OCI-LY3 (cell line): ENCODE measurements at regions not wholly inside any gene's neighbourhood (a gene's known extent, or its start where the extent isn't known, plus 50 kb on each side); places are given as distances from the start of the nearest gene placed in this dataset.

Experiments used
- H2AFZ ChIP-seq: fragments of 200-600, 300-600 bp; shearing (Covaris generic); 2 replicates; pipeline ENCODE4 v1.6.0; 2014; ENCODE audit warnings: antibody characterized with exemption, low read depth, low read length
- H3K27ac ChIP-seq: fragments of 200-600, 300-600 bp; sonication (generic); 2 replicates; pipeline ENCODE4 v1.5.1; 2014; ENCODE audit warnings: mild to moderate bottlenecking, low read length, moderate library complexity, mixed read lengths
- H3K27me3 ChIP-seq: fragments of 200-600, 300-600 bp; sonication (generic); 2 replicates; pipeline ENCODE4 v1.6.1; 2014; ENCODE audit warnings: low read depth, low read length, mixed read lengths
- H3K36me3 ChIP-seq: fragments of 200-600, 300-600 bp; sonication (generic); replicated peaks from 2 replicates; pipeline ENCODE3; 2014; ENCODE audit warnings: low read depth, low read length, mixed read lengths
- H3K4me1 ChIP-seq: fragments of 300-600, 200-600 bp; sonication (generic); 2 replicates; pipeline ENCODE4 v1.6.1; 2014; ENCODE audit warnings: low read length, mixed read lengths
- H3K4me2 ChIP-seq: fragments of 200-600, 300-600 bp; sonication (generic); 2 replicates; pipeline ENCODE4 v1.6.1; 2014; ENCODE audit warnings: low read length, mixed read lengths
- H3K4me3 ChIP-seq: fragments of 300-600, 200-600 bp; sonication (generic); 2 replicates; pipeline ENCODE4 v1.5.1; 2014; ENCODE audit warnings: antibody characterized with exemption, mild to moderate bottlenecking, low read length, moderate library complexity
- H3K79me2 ChIP-seq: fragments of 300-600, 200-600 bp; shearing (Covaris generic); 2 replicates; pipeline ENCODE4 v1.6.1; 2014; ENCODE audit warnings: mild to moderate bottlenecking, low read length, mixed read lengths
- H3K9ac ChIP-seq: fragments of 300-600, 200-600 bp; shearing (Covaris generic); 2 replicates; pipeline ENCODE4 v1.6.0; 2014; ENCODE audit warnings: mild to moderate bottlenecking, low read length, moderate library complexity
- H3K9me3 ChIP-seq: fragments of 200-600, 300-600 bp; shearing (Covaris generic); 2 replicates; pipeline ENCODE4 v1.6.1; 2014; ENCODE audit warnings: low read length, mixed read lengths; ENCODE audit not compliant: insufficient read depth
- H4K20me1 ChIP-seq: fragments of 200-600, 300-600 bp; sonication (generic); 2 replicates; pipeline ENCODE4 v1.6.1; 2016; ENCODE audit warnings: low read length, mixed read lengths; ENCODE audit not compliant: insufficient read depth
- CTCF ChIP-seq: fragments of 200-600, 300-600 bp; sonication (generic); IDR thresholded peaks from 2 replicates; pipeline ENCODE4 v1.5.1; 2014; ENCODE audit warnings: antibody characterized with exemption, low read length, low read depth
- EZH2phosphoT487 ChIP-seq: fragments of 200-600 bp; shearing (Covaris generic); IDR thresholded peaks from 2 replicates; pipeline ENCODE4 v1.6.1; 2018; ENCODE audit warnings: antibody characterized with exemption, mixed run types, low read depth

DNA sequence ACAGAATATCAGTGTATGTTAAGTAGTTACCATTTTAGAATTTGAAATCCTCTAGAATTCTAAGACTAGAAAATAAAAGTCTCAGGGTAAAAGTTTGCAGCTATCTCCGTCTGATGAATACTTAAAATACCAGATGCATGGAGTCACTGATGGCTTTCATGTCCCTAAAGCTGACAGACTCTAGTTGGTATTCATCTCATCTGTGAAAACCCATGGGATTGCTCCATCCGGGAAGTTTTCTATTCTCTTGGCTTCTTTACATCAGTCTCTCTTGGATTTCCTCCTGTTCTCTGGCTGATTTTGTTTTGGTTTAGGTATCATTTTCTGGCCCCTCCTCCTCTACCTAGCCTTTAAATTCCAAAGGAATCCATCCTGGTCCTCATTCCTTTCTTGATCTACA lies 465.6 kb upstream of the POU3F3 start:
- H4K20me1 ChIP-seq, result no peaks in the 10 kb centered on the region
- H2AFZ ChIP-seq, result no peak overlapping the region
- no peaks in the 10 kb centered on the region for H3K27me3 ChIP-seq
- no peak overlapping the region for H3K4me3 ChIP-seq
- H3K9me3 ChIP-seq, result no peaks in the 10 kb centered on the region
- no peaks in the 10 kb centered on the region for H3K4me1 ChIP-seq
- TF ChIP-seq CTCF (no peak), EZH2phosphoT487 (no peak)
- H3K4me2 ChIP-seq, result no peak overlapping the region
- H3K79me2 ChIP-seq, result no peaks in the 10 kb centered on the region
- no peaks in the 10 kb centered on the region for H3K36me3 ChIP-seq
- no peak overlapping the region for H3K27ac ChIP-seq
- H3K9ac ChIP-seq, result no peak overlapping the region

DNA sequence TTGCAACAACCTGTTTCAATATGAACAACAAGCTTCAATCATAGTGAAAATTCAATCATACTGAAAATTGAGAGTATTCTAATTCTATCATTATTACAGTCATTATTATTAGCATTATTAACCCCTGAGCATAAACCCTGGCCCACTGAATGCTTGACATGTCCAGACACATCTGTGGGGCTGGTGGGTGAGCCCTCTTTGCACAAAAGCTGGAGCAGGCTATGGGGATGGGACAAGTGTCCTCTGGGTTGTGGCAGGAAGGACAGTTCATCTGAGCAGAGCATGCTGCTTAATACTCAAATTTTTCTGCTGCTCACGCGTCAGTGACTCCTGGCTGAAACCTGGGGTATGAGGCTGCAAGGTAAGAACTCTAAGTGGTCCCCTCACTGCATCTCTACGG lies 451.1 kb upstream of the POU3F3 start:
- no peaks in the 10 kb centered on the region for H3K79me2 ChIP-seq
- no peak overlapping the region for H3K9ac ChIP-seq
- H3K27me3 ChIP-seq, result no peaks in the 10 kb centered on the region
- H3K4me2 ChIP-seq, result peak overlapping the region; percentile 9; the same call in 1 of the 2 replicates
- no peaks in the 10 kb centered on the region for H3K9me3 ChIP-seq
- no peaks in the 10 kb centered on the region for H3K36me3 ChIP-seq
- H3K4me3 ChIP-seq, result no peak overlapping the region
- TF ChIP-seq EZH2phosphoT487, result no peak
- no peaks in the 10 kb centered on the region for H4K20me1 ChIP-seq
- H3K27ac ChIP-seq, result no peak overlapping the region
- no peak overlapping the region for H2AFZ ChIP-seq
- H3K4me1 ChIP-seq, result peaks cover 5% of the 10 kb centered on the region

- Histone ChIP-seq H3K9me3 (no peaks in the 10 kb centered on the region), H3K9ac (no peak overlapping the region), H3K36me3 (no peaks in the 10 kb centered on the region), H2AFZ (no peak overlapping the region), H3K27me3 (no peaks in the 10 kb centered on the region), H3K4me2 (no peak overlapping the region), H3K4me3 (no peak overlapping the region), H3K79me2 (no peaks in the 10 kb centered on the region), H3K4me1 (peaks cover 11% of the 10 kb centered on the region), H4K20me1 (no peaks in the 10 kb centered on the region), H3K27ac (no peak overlapping the region)
- TF ChIP-seq EZH2phosphoT487 (no peak), CTCF (no peak)
Measured at GRCh38 chr2:104404526-104404925, 449.4 kb upstream of the POU3F3 start.

DNA sequence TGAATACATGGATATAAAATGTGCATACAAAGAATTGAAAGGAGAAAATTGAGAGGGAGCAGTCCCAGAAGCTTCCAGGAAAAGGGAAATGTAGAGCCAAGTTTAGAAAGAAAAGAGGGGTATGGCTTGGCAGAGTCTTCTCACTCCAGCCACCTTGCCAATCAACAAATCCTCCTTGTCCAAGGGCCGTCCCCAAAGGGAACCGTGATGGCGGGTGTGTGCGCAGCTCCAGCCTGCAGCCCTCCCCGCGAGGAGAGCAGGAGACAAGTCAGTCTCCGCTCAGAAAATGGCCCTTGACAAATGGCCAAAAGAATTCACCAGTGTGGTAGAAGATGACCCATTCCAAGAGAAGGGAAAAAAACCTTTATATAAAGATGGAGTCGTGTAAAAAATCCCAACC lies 448.3 kb upstream of the POU3F3 start:
- H3K36me3 ChIP-seq, result no peaks in the 10 kb centered on the region
- no peaks in the 10 kb centered on the region for H3K27me3 ChIP-seq
- H3K9ac ChIP-seq, result no peak overlapping the region
- TF ChIP-seq CTCF, result no peak
- no peak for TF ChIP-seq EZH2phosphoT487
- no peak overlapping the region for H3K4me2 ChIP-seq
- H2AFZ ChIP-seq, result no peak overlapping the region
- H4K20me1 ChIP-seq, result no peaks in the 10 kb centered on the region
- H3K79me2 ChIP-seq, result no peaks in the 10 kb centered on the region
- no peaks in the 10 kb centered on the region for H3K9me3 ChIP-seq
- H3K4me3 ChIP-seq, result no peak overlapping the region
- no peak overlapping the region for H3K27ac ChIP-seq
- peaks cover 11% of the 10 kb centered on the region for H3K4me1 ChIP-seq

- TF ChIP-seq EZH2phosphoT487 (no peak), CTCF (no peak)
- H4K20me1 ChIP-seq, result no peaks in the 10 kb centered on the region
- no peak overlapping the region for H2AFZ ChIP-seq
- H3K9ac ChIP-seq, result no peak overlapping the region
- H3K9me3 ChIP-seq, result no peaks in the 10 kb centered on the region
- no peak overlapping the region for H3K4me3 ChIP-seq
- H3K79me2 ChIP-seq, result no peaks in the 10 kb centered on the region
- no peaks in the 10 kb centered on the region for H3K36me3 ChIP-seq
- H3K27me3 ChIP-seq, result no peaks in the 10 kb centered on the region
- no peak overlapping the region for H3K4me2 ChIP-seq
- no peak overlapping the region for H3K27ac ChIP-seq
- peaks cover 11% of the 10 kb centered on the region for H3K4me1 ChIP-seq
Measured at GRCh38 chr2:104406261-104406726, 447.6 kb upstream of the POU3F3 start.
